ENCODE measurements at regions not wholly inside any gene's neighbourhood (a gene's known extent, or its start where the extent isn't known, plus 50 kb on each side); places are given as distances from the start of the nearest gene placed in this dataset. TPM values are rescaled to one million over a fixed set of nuclear protein-coding genes. Genes with fewer than 3 reads are reported as not detected.

GRCh38 chr5:153429761-153430380 lies 60.6 kb upstream of the GRIA1 start:
- DNase-seq (ENCODE audit: low read depth in 2 of 3, low spot score in 2 of 3), result no peak

DNA sequence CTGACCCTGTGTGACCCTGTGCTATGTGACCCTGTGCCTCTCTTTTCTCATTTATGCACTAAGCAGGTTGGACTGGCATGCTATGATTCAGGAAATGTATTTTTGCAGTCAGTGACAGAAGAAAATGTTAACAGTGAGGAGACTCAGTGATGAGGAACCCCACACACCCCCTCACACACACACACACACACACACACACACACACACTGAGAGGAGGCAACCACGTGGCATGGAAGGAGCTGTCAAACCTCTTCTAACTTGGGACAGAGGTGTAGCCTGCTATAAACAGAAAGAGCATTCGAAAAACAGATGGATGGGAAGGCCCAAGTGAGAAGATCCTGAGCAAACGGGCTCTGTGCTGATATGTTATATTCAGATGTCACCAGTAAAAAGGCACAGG lies 57.9 kb upstream of the GRIA1 start:
- DNase-seq (ENCODE audit: low read depth in 2 of 3, low spot score in 2 of 3), result no peak

- no peak for DNase-seq (ENCODE audit: low read depth in 2 of 3, low spot score in 2 of 3)
These were observed 53.2 kb upstream of the GRIA1 start for GRCh38 chr5:153437251-153437650.

GRCh38 chr5:153439130-153439529 lies 51.3 kb upstream of the GRIA1 start:
- no peak for DNase-seq (ENCODE audit: low read depth in 2 of 3, low spot score in 2 of 3)

Small RNA genes in the stretch of these regions (small RNA-seq; reads per million reads assigned to genes)
- gene AC008571.1, result not detected
